ENCODE measurements at regions not wholly inside any gene's neighbourhood (a gene's known extent, or its start where the extent isn't known, plus 50 kb on each side); places are given as distances from the start of the nearest gene placed in this dataset.

DNA sequence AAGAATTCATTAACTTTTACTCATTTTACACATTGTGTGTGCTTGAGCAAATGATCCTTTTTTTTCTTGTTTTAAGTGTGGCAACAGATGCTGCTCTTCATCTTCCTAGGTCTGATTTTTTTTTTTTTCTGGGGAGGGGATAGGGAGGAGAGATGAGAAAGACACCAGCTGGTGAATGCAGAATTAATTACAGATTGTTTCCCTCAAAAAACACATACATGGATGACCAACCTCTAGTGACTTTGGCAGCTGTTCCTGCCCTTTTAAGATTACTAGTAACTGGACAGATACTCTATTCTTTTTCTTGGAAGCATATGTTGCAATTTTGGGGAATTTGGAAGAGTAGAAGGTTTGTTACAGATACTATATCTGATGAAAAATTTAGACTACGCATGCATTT lies 103.6 kb upstream of the MYO16 start:
- no peak for DNase-seq
- Histone ChIP-seq H3K27me3 (no peaks in the 10 kb centered on the region), H3K36me3 (ENCODE audit: low read depth, missing control alignments) (no peaks in the 10 kb centered on the region), H3K4me3 (no peak overlapping the region), H3K27ac (no peak overlapping the region), H3K4me1 (no peaks in the 10 kb centered on the region), H3K9me3 (no peaks in the 10 kb centered on the region)
- TF ChIP-seq POLR2A (IDR thresholded peaks at IDR 0.05), result no peak
- TF ChIP-seq, protein P1, sequence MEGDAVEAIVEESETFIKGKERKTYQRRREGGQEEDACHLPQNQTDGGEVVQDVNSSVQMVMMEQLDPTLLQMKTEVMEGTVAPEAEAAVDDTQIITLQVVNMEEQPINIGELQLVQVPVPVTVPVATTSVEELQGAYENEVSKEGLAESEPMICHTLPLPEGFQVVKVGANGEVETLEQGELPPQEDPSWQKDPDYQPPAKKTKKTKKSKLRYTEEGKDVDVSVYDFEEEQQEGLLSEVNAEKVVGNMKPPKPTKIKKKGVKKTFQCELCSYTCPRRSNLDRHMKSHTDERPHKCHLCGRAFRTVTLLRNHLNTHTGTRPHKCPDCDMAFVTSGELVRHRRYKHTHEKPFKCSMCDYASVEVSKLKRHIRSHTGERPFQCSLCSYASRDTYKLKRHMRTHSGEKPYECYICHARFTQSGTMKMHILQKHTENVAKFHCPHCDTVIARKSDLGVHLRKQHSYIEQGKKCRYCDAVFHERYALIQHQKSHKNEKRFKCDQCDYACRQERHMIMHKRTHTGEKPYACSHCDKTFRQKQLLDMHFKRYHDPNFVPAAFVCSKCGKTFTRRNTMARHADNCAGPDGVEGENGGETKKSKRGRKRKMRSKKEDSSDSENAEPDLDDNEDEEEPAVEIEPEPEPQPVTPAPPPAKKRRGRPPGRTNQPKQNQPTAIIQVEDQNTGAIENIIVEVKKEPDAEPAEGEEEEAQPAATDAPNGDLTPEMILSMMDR (IDR thresholded peaks at IDR 0.05), result no peak
- intact Hi-C loops (cut with DNase I; ENCODE audit: low total_unique reads), result no loop called here
- WGBS, 2 donors, result 27 to 59% methylated on average over 1 of the region's 1 CpG

DNA sequence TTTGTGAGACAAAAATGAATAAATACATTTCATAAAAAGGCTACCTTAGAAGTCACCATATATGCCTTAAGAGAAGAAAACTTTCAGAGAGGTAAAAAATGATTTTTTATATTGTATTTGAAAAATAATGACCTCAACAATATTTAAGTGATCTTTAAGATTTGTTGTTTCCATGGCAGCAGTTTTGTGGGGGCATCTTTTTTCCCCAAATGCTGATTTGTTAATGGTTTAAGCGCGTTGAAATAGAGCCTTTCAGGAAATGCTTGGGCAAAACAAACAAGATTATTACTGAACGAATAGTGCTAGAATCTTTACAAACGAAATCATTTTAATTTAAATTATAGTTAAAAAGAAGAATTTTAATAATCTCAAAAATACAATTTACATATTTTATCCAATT lies 103.1 kb upstream of the MYO16 start:
- H3K36me3 ChIP-seq (ENCODE audit: low read depth, missing control alignments), result no peaks in the 10 kb centered on the region

DNA sequence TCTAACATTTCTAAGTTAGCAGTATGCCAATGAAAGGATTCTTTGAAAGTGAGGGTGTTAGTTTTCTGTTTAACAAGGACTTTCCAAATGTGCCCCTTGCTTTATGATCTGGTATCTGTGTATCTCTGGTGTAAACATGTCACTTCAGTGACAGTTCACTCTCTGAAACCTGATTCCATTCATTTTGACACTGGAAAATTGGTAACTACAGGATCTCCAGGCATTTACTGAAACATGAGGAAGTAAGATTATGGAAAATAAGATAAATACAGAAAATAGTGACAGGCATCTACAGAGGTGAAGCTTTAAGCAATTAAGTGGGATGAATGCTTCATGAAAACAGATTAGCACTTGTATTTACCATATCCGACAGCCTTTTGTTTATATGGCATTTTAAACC lies 101.6 kb upstream of the MYO16 start:
- intact Hi-C loops (cut with DNase I; ENCODE audit: low total_unique reads), result no loop called here
- no peaks in the 10 kb centered on the region for H3K9me3 ChIP-seq
- no peaks in the 10 kb centered on the region for H3K4me1 ChIP-seq
- DNase-seq, result no peak
- 58 to 60% methylated on average over 1 of the region's 1 CpG for WGBS, 2 donors
- TF ChIP-seq POLR2A (IDR thresholded peaks at IDR 0.05), result no peak
- TF ChIP-seq, protein P1 (IDR thresholded peaks at IDR 0.05), result no peak
- H3K27me3 ChIP-seq, result no peaks in the 10 kb centered on the region
- H3K36me3 ChIP-seq (ENCODE audit: low read depth, missing control alignments), result no peaks in the 10 kb centered on the region
- no peak overlapping the region for H3K27ac ChIP-seq
- H3K4me3 ChIP-seq, result no peak overlapping the region

More for the DNA sequence above, 103.1 kb upstream of the MYO16 start:
- no peaks in the 10 kb centered on the region for H3K4me1 ChIP-seq
- WGBS, 2 donors, result 47 to 66% methylated on average over 4 of the region's 4 CpGs
- intact Hi-C loops (cut with DNase I; ENCODE audit: low total_unique reads), result no loop called here
- H3K9me3 ChIP-seq, result no peaks in the 10 kb centered on the region
- no peak overlapping the region for H3K27ac ChIP-seq
- no peak overlapping the region for H3K4me3 ChIP-seq
- H3K27me3 ChIP-seq, result no peaks in the 10 kb centered on the region
- DNase-seq, result no peak
- TF ChIP-seq POLR2A (IDR thresholded peaks at IDR 0.05), result no peak
- TF ChIP-seq, protein P1 (IDR thresholded peaks at IDR 0.05), result no peak

DNA sequence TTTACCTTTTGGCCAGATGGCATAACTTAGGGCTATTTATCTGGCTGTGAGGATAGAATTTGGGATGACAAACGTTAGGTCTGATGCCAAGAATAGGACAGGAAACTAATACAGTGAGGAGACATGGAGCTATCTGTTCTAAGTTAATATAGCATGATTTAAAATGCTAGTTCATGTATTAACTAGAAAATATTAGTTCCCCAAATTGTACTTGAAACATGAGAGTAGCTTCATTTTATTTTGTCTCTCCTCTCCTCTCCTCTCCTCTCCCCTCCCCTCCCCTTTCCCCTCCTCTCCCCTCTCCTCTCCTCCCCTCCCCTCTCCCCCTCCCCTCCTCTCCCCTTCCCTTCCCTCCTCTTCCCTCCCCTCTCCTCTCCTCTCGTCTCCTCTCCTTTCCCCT lies 101.1 kb upstream of the MYO16 start:
- H3K36me3 ChIP-seq (ENCODE audit: low read depth, missing control alignments), result no peaks in the 10 kb centered on the region

DNA sequence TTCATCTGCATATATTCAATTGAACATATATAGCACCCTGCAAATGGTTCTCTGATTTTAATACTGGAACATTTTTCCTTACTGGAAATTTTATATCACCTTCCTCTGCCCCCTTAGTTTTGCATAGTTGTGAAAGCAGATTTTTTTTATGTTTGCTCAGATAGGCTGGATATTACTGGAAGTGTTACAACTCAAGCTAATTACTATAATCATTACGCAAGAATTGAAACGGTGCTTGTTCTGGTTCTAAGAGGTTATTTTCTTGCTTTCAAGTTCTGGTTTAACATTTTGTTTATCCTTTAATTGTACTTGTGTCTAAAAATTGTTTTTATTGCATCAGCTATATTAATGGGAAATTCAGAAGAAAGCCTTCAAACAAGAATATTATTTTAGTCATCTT lies 95.6 kb upstream of the MYO16 start:
- no peaks in the 10 kb centered on the region for H3K36me3 ChIP-seq (ENCODE audit: low read depth, missing control alignments)
- no peaks in the 10 kb centered on the region for H3K4me1 ChIP-seq
- no peak overlapping the region for H3K27ac ChIP-seq
- intact Hi-C loops (cut with DNase I; ENCODE audit: low total_unique reads), result no loop called here
- TF ChIP-seq, protein P1 (IDR thresholded peaks at IDR 0.05), result no peak
- TF ChIP-seq POLR2A (IDR thresholded peaks at IDR 0.05), result no peak
- 50 to 53% methylated on average over 2 of the region's 2 CpGs for WGBS, 2 donors
- no peaks in the 10 kb centered on the region for H3K9me3 ChIP-seq
- H3K4me3 ChIP-seq, result no peak overlapping the region
- no peaks in the 10 kb centered on the region for H3K27me3 ChIP-seq
- no peak for DNase-seq

More for the DNA sequence above, 101.1 kb upstream of the MYO16 start:
- TF ChIP-seq POLR2A (IDR thresholded peaks at IDR 0.05), result no peak
- TF ChIP-seq, protein P1 (IDR thresholded peaks at IDR 0.05), result no peak
- Histone ChIP-seq H3K27me3 (no peaks in the 10 kb centered on the region), H3K9me3 (no peaks in the 10 kb centered on the region), H3K4me1 (no peaks in the 10 kb centered on the region), H3K4me3 (no peak overlapping the region), H3K27ac (no peak overlapping the region)
- intact Hi-C loops (cut with DNase I; ENCODE audit: low total_unique reads), result no loop called here
- no peak for DNase-seq
- 50 to 65% methylated on average over 2 of the region's 2 CpGs for WGBS, 2 donors

Measured in testis (tissue), 2 donors.